ENCODE measurements at regions not wholly inside any gene's neighbourhood (a gene's known extent, or its start where the extent isn't known, plus 50 kb on each side); places are given as distances from the start of the nearest gene placed in this dataset.

DNA sequence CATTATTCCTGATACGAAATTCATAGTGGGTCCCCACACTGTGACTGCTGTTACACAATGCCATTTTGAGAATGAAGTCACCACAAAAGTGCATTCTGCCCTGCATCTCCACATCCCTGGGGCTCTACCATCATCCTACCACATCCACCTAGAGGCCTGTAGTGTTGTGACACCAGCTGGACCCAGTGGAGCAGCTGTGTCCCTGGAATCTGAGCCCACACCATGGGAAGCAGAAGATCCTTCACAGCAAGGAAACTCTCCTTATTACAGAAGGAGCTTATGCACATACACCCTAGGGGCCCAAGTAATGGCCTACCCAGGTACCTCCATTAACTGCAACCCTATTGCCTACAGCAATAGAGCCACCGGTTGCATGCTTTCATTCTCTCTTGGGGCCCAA lies 566.6 kb upstream of the EPHA7 start:
- Histone ChIP-seq H3K27me3 (no peaks in the 10 kb centered on the region), H3K36me3 (no peaks in the 10 kb centered on the region), H3K27ac (no peak overlapping the region), H3K9me3 (no peaks in the 10 kb centered on the region), H3K4me3 (no peak overlapping the region), H3K4me1 (no peaks in the 10 kb centered on the region)
- DNase-seq: no peak
- intact Hi-C loops (cut with DNase I; ENCODE audit: low total_unique reads): no loop called here
- no peak for TF ChIP-seq POLR2A (IDR thresholded peaks at IDR 0.05)
- TF ChIP-seq, protein P1, sequence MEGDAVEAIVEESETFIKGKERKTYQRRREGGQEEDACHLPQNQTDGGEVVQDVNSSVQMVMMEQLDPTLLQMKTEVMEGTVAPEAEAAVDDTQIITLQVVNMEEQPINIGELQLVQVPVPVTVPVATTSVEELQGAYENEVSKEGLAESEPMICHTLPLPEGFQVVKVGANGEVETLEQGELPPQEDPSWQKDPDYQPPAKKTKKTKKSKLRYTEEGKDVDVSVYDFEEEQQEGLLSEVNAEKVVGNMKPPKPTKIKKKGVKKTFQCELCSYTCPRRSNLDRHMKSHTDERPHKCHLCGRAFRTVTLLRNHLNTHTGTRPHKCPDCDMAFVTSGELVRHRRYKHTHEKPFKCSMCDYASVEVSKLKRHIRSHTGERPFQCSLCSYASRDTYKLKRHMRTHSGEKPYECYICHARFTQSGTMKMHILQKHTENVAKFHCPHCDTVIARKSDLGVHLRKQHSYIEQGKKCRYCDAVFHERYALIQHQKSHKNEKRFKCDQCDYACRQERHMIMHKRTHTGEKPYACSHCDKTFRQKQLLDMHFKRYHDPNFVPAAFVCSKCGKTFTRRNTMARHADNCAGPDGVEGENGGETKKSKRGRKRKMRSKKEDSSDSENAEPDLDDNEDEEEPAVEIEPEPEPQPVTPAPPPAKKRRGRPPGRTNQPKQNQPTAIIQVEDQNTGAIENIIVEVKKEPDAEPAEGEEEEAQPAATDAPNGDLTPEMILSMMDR (IDR thresholded peaks at IDR 0.05): no peak

DNA sequence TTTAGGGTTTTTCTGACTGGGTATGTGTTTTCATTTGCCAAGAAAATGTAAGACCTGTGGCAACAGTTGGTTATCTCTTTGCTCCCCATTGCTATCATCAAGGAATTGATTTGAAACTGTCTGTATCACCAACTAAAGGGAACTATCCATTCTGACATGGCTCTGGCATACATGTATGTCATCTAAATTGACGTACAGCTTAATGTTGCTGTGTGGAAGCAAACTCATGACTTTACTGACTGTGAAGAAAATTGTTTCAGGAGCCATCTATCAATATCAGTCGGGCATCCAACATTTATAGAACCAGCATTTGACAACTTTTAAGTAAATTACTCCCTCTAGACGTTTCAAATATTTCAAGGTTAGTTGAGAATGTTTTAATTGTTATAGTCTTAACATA lies 555.8 kb upstream of the EPHA7 start:
- Histone ChIP-seq H3K27ac (no peak overlapping the region), H3K27me3 (no peaks in the 10 kb centered on the region), H3K36me3 (no peaks in the 10 kb centered on the region), H3K4me1 (no peaks in the 10 kb centered on the region), H3K4me3 (no peak overlapping the region), H3K9me3 (no peaks in the 10 kb centered on the region)
- no peak for DNase-seq
- no peak for TF ChIP-seq POLR2A (IDR thresholded peaks at IDR 0.05)
- TF ChIP-seq, protein P1 (IDR thresholded peaks at IDR 0.05): no peak
- intact Hi-C loops (cut with DNase I; ENCODE audit: low total_unique reads): no loop called here

DNA sequence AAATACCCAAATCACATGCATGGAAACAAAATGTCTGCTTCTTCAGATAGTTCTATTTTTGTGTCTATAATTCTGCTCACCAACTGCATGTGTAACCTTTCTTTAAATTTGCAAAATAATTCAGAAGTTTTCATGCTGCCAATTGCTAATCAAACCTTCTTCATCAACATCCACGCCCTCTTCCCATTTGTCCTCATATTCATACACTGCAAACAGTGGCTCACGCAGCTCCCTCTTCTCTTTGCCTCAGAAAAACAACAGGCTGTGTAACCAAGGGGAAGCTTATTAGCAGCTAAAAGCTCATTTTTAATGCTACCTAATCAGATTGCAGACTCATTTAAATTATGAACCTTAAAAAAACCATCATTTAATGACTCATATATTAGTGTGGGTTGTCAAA lies 555.0 kb upstream of the EPHA7 start:
- H3K4me3 ChIP-seq: no peak overlapping the region
- intact Hi-C loops (cut with DNase I; ENCODE audit: low total_unique reads): no loop called here
- H3K27ac ChIP-seq: no peak overlapping the region
- no peak for DNase-seq
- H3K27me3 ChIP-seq: no peaks in the 10 kb centered on the region
- TF ChIP-seq POLR2A (IDR thresholded peaks at IDR 0.05): no peak
- TF ChIP-seq, protein P1 (IDR thresholded peaks at IDR 0.05): no peak
- no peaks in the 10 kb centered on the region for H3K36me3 ChIP-seq
- no peaks in the 10 kb centered on the region for H3K4me1 ChIP-seq
- H3K9me3 ChIP-seq: no peaks in the 10 kb centered on the region

DNA sequence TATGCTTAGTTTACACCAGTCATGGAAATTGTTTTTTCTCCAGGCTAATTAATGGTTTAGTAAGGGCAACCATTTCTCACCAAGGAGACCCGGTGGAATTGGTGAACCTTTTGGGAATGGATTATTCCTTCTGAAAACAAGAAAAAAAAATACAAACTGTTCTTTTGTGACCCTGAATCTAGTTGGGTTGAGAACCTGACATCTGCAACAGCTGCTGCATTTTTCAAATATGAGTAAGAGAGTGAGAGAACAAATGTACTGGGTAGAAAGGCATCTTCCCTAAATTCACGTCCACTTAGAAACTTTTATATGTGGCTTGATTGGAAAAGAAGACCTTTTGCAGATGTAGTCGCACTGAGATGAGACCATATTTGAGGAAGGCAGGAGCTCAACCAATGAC lies 553.4 kb upstream of the EPHA7 start:
- DNase-seq: no peak
- Histone ChIP-seq H3K9me3 (no peaks in the 10 kb centered on the region), H3K27me3 (no peaks in the 10 kb centered on the region), H3K27ac (no peak overlapping the region), H3K4me3 (no peak overlapping the region), H3K36me3 (no peaks in the 10 kb centered on the region), H3K4me1 (no peaks in the 10 kb centered on the region)
- TF ChIP-seq POLR2A (IDR thresholded peaks at IDR 0.05): no peak
- TF ChIP-seq, protein P1 (IDR thresholded peaks at IDR 0.05): no peak
- intact Hi-C loops (cut with DNase I; ENCODE audit: low total_unique reads): no loop called here

DNA sequence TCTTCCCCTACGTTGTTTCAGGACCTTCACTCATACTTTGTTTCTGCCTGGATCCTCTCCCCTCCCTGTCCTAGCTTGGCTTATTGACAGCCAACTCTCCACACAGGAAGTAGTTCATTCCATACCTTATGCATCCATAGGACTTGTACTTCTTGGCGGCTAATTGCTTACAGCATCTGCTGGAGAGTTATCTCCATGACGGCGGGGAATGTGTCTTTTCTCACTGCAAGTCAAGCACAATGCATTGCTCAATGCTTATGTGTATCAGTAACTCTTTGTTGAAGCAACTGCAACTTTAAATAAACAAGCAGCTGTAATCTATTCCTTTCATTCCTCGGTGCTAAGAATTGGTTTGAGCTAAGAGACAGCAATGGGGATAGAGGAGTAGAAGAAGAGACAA lies 551.3 kb upstream of the EPHA7 start:
- H3K4me1 ChIP-seq: no peaks in the 10 kb centered on the region
- H3K27me3 ChIP-seq: no peaks in the 10 kb centered on the region
- no peak for DNase-seq
- no peaks in the 10 kb centered on the region for H3K9me3 ChIP-seq
- no peaks in the 10 kb centered on the region for H3K36me3 ChIP-seq
- H3K4me3 ChIP-seq: no peak overlapping the region
- H3K27ac ChIP-seq: no peak overlapping the region
- TF ChIP-seq, protein P1 (IDR thresholded peaks at IDR 0.05): no peak
- TF ChIP-seq POLR2A (IDR thresholded peaks at IDR 0.05): no peak
- intact Hi-C loops (cut with DNase I; ENCODE audit: low total_unique reads): no loop called here
